Right lobe of liver (tissue), 4 donors: ENCODE measurements at regions not wholly inside any gene's neighbourhood (a gene's known extent, or its start where the extent isn't known, plus 50 kb on each side); places are given as distances from the start of the nearest gene placed in this dataset.

Experiments used
- POLR2A ChIP-seq: fragments of 450-650 bp; IDR thresholded peaks from one replicate; pipeline ENCODE4 v1.6.1; 2017; ENCODE audit warnings: antibody characterized with exemption, mild to moderate bottlenecking
- TF ChIP-seq, protein P1 (sequence below), 4 donors: fragments of 200-600 bp in 3 of 4; fragments of 450-650 bp in 1 of 4; IDR thresholded peaks; one replicate each; pipeline versions ENCODE4 v1.5.1 to v1.8.0; 2016 to 2022; ENCODE audit warnings: antibody characterized with exemption in 4 of 4, mild to moderate bottlenecking in 2 of 4
- donor health status: DM: no; HTN: no; CAD: no.
- donor health status: DM: no; HTN: no; CAD: no.
- donor health status: DM: no; HTN: yes; CAD: no.

- no peak for TF ChIP-seq POLR2A
- TF ChIP-seq, protein P1, sequence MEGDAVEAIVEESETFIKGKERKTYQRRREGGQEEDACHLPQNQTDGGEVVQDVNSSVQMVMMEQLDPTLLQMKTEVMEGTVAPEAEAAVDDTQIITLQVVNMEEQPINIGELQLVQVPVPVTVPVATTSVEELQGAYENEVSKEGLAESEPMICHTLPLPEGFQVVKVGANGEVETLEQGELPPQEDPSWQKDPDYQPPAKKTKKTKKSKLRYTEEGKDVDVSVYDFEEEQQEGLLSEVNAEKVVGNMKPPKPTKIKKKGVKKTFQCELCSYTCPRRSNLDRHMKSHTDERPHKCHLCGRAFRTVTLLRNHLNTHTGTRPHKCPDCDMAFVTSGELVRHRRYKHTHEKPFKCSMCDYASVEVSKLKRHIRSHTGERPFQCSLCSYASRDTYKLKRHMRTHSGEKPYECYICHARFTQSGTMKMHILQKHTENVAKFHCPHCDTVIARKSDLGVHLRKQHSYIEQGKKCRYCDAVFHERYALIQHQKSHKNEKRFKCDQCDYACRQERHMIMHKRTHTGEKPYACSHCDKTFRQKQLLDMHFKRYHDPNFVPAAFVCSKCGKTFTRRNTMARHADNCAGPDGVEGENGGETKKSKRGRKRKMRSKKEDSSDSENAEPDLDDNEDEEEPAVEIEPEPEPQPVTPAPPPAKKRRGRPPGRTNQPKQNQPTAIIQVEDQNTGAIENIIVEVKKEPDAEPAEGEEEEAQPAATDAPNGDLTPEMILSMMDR (IDR thresholded peaks at IDR 0.05), result no peak
Measured at GRCh38 chr5:122591828-122592227, 183.1 kb upstream of the SNX2 start.
